ENCODE measurements at regions not wholly inside any gene's neighbourhood (a gene's known extent, or its start where the extent isn't known, plus 50 kb on each side); places are given as distances from the start of the nearest gene placed in this dataset.
"Not testable (repeated sequence)": the region's sequence is repeated elsewhere in the genome, so short reads cannot be mapped to it uniquely, and the experiment has no call there.

DNA sequence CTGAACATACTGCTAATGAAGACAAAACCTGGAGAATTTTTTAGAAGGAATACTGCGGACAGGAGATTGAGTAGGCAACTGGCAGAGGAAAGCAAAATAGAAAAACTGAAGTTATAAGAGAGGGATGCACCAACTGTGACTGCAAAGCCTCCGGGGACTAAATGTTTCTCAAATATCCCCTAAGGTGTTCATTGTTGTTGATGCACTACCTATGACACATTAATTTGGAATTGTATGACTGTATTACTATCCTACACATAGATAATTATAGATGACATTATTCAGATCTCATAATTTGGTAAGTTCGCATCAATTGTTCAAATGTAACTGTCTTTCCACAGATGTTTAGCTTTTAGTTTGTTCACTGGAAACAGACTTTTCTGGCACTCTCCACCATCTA, 341.1 kb downstream of the MMUT start:
- H3K27me3 ChIP-seq = no peaks in the 10 kb centered on the region
- H3K4me1 ChIP-seq = no peaks in the 10 kb centered on the region
- ATAC-seq = no peak
- no peaks in the 10 kb centered on the region for H3K36me3 ChIP-seq
- H3K27ac ChIP-seq = no peak overlapping the region
- no peak for DNase-seq
- intact Hi-C loops (cut with DNase I) = no loop called here
- TF ChIP-seq, protein P1, sequence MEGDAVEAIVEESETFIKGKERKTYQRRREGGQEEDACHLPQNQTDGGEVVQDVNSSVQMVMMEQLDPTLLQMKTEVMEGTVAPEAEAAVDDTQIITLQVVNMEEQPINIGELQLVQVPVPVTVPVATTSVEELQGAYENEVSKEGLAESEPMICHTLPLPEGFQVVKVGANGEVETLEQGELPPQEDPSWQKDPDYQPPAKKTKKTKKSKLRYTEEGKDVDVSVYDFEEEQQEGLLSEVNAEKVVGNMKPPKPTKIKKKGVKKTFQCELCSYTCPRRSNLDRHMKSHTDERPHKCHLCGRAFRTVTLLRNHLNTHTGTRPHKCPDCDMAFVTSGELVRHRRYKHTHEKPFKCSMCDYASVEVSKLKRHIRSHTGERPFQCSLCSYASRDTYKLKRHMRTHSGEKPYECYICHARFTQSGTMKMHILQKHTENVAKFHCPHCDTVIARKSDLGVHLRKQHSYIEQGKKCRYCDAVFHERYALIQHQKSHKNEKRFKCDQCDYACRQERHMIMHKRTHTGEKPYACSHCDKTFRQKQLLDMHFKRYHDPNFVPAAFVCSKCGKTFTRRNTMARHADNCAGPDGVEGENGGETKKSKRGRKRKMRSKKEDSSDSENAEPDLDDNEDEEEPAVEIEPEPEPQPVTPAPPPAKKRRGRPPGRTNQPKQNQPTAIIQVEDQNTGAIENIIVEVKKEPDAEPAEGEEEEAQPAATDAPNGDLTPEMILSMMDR (IDR thresholded peaks at IDR 0.05) = no peak
- no peaks in the 10 kb centered on the region for H3K9me3 ChIP-seq
- no peak overlapping the region for H3K4me3 ChIP-seq

DNA sequence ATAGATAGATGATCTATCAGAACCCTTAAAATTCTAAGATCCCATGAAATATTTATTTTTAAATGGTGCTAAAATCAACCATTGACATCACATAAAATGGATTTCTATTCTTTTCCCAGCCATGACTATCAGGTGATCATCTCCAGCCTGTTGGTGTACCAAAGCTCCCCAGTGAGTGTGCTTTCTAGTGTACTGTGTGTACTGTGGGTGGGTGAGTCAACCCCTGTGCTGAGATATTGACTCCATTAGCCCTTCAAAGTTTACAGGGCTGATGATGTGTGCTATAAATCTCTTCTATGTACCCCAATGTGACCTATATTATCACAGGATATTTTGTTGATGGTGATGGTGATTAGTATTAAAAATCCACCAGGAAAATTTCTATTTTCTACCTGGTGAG, 344.6 kb downstream of the MMUT start:
- intact Hi-C loops (cut with DNase I) = no loop called here
- Histone ChIP-seq H3K4me3 (no peak overlapping the region), H3K27ac (no peak overlapping the region), H3K4me1 (no peaks in the 10 kb centered on the region), H3K9me3 (no peaks in the 10 kb centered on the region), H3K27me3 (no peaks in the 10 kb centered on the region), H3K36me3 (no peaks in the 10 kb centered on the region)
- ATAC-seq = no peak
- TF ChIP-seq, protein P1 (IDR thresholded peaks at IDR 0.05) = no peak
- DNase-seq = no peak

DNA sequence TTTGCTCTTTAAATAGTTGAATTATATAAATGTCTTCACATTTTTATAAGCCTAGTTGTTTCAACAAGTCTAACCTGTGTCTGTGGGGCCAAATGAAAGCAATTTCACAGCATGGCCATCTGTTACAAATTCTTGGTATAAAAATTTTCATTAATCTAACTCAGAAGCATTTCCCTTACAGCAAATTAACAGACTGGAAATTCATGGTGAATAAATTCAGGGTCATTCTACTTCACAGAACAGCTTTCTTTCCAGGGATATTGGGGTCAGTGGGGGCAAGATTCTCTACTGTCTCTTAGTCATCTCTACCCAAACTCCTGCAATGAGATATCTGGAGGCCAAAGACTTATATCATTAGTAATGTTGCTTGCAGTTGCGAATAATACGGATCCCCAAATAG, 352.1 kb downstream of the MMUT start:
- ATAC-seq (no peak), DNase-seq (no peak)
- intact Hi-C loops (cut with DNase I) = no loop called here

DNA sequence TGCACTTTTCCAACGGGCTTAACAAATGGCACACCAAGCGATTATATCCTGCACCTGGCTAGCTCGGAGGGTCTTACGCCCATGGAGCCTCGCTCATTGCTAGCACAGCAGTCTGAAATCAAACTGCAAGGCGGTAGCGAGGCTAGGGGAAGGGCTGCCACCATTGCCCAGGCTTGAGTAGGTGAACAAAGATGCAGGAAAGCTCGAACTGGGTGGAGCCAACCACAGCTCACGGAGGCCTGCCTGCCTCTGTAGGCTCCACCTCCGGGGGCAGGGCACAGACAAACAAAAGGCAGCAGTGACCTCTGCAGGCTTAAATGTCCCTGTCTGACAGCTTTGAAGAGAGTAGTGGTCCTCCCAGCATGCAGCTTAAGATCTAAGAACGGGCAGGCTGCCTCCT, 365.4 kb downstream of the MMUT start:
- H3K4me3 ChIP-seq; H3K27me3 ChIP-seq; H3K4me1 ChIP-seq; ATAC-seq; intact Hi-C loops (cut with DNase I); H3K36me3 ChIP-seq; H3K9me3 ChIP-seq; H3K27ac ChIP-seq; DNase-seq: not testable (repeated sequence)

More for the DNA sequence above, 352.1 kb downstream of the MMUT start:
- Histone ChIP-seq H3K9me3 (no peaks in the 10 kb centered on the region), H3K4me1 (no peaks in the 10 kb centered on the region), H3K27me3 (no peaks in the 10 kb centered on the region), H3K27ac (no peak overlapping the region), H3K4me3 (no peak overlapping the region), H3K36me3 (no peaks in the 10 kb centered on the region)
- TF ChIP-seq, protein P1 (IDR thresholded peaks at IDR 0.05) = no peak

DNA sequence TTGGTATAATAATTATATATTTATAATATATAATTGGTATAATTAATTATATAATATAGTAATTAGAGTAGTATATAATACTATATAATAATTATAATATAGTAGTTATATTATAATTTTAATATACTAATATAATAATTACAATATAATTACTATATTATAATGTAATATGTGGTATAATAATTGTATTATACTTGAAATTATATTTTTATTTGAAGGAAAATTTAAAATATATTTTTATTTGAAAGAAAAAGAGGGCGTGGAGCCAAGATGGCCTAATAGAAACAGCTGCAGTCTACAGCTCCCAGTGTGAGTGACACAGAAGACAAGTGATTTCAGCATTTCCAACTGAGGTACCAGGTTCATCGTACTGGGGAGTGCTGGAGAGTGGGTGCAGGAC, 365.9 kb downstream of the MMUT start:
- Histone ChIP-seq H3K36me3 (no peaks in the 10 kb centered on the region), H3K27ac (no peak overlapping the region), H3K4me1 (no peaks in the 10 kb centered on the region), H3K27me3 (no peaks in the 10 kb centered on the region), H3K4me3 (no peak overlapping the region), H3K9me3 (no peaks in the 10 kb centered on the region)
- DNase-seq (no peak), ATAC-seq (no peak)
- TF ChIP-seq, protein P1 (IDR thresholded peaks at IDR 0.05) = no peak
- intact Hi-C loops (cut with DNase I) = no loop called here

DNA sequence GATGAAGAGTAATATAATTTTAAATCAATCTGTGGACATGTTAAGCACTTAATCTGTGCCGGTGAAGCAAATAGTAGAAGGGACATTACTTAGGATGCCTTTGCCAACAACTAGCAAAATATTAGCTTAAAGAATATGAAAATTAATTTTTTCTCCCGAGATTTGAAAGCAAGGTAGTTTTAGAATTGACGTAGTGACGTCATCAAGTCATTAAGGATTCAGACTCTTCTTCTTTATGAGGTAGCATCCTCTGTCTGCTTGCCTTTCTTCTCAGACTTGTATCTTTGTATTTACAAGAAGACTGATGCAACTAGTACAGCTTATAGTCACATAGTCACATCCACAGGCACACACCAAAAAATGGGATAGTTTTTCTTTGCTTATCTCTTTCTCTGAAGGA, 374.4 kb downstream of the MMUT start:
- intact Hi-C loops (cut with DNase I) = no loop called here
- Histone ChIP-seq H3K36me3 (no peaks in the 10 kb centered on the region), H3K4me3 (no peak overlapping the region), H3K4me1 (no peaks in the 10 kb centered on the region), H3K27ac (no peak overlapping the region), H3K9me3 (no peaks in the 10 kb centered on the region), H3K27me3 (no peaks in the 10 kb centered on the region)
- TF ChIP-seq, protein P1 (IDR thresholded peaks at IDR 0.05) = no peak
- no peak for ATAC-seq
- no peak for DNase-seq
